ENCODE measurements at regions not wholly inside any gene's neighbourhood (a gene's known extent, or its start where the extent isn't known, plus 50 kb on each side); places are given as distances from the start of the nearest gene placed in this dataset.
A peak's percentile ranks its signal among the peaks of the same experiment; 100 is the strongest.

- TF ChIP-seq TAL1 (IDR thresholded peaks at IDR 0.05) (peak; percentile 9; the same call in 1 of the 2 replicates), CLOCK (CRISPR knock-in tag; IDR thresholded peaks at IDR 0.05; ENCODE audit: borderline replicate concordance) (no peak), ZNF655 (CRISPR knock-in tag; IDR thresholded peaks at IDR 0.05) (no peak), EP300 (IDR thresholded peaks at IDR 0.05; ENCODE audit: low read length) (peak; percentile 53; the same call in 1 of the 2 replicates), NFATC3 (IDR thresholded peaks at IDR 0.05) (no peak), ETS1 (conservative IDR thresholded peaks at IDR 0.05; ENCODE audit: control insufficient read depth, low read depth, low read length) (no peak), AFF4 (CRISPR knock-in tag; IDR thresholded peaks at IDR 0.05) (no peak), FUS (optimal IDR thresholded peaks at IDR 0.05; ENCODE audit: low read depth, low read length) (no peak), MYNN (IDR thresholded peaks at IDR 0.05) (no peak), MYNN (CRISPR knock-in tag; IDR thresholded peaks at IDR 0.05) (no peak), DPF2 (IDR thresholded peaks at IDR 0.05) (peak; percentile 54; the same call in 1 of the 2 replicates), ZNF212 (CRISPR knock-in tag; IDR thresholded peaks at IDR 0.05) (no peak), SUPT5H (IDR thresholded peaks at IDR 0.05) (no peak), HIVEP1 (CRISPR knock-in tag; IDR thresholded peaks at IDR 0.05) (no peak), CEBPZ (IDR thresholded peaks at IDR 0.05; ENCODE audit: borderline replicate concordance, low read depth, low read length) (no peak), KDM1A (IDR thresholded peaks at IDR 0.05) (peak in 1 of 2 experiments; percentile 55; a peak in 2 of 4 replicates), NCOR1 (IDR thresholded peaks at IDR 0.05) (peak; percentile 39; the same call in 1 of the 2 replicates)
Observed at GRCh38 chr3:150314248-150315004, 93.7 kb upstream of the TSC22D2 start (continued).
